ENCODE measurements at regions not wholly inside any gene's neighbourhood (a gene's known extent, or its start where the extent isn't known, plus 50 kb on each side); places are given as distances from the start of the nearest gene placed in this dataset.

DNA sequence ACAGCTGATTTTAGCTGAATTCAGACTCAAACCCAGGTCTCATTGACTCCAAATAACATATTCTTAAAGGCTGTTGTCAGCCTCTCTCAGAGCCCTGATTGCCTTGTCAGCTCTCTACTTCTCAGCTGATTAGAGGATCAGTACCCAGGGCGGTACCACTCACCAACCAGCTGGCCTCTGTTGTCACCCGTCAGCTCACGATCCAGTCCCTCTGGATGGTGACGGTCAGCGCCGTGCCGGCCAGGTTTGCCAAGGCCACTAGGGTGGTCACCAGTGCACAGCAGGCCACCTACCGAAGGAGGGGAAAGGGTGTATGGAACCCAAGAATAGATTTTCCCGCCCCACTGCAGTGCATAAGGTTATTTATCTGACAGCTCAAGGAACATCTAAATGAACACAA, 52.3 kb upstream of the TOMM7 start:
- BruUV-seq (replicated peaks) = no TSS peak
- H3K9me3 ChIP-seq (replicated peaks; ENCODE audit: control insufficient read depth, insufficient read depth, low read length) = no peaks in the 10 kb centered on the region
- H3K9ac ChIP-seq (replicated peaks; ENCODE audit: extremely low read depth, insufficient read depth, low read length) = no peak overlapping the region
- CTCF ChIA-PET = interaction anchor here (1.4 kb wide), 3 partner anchors 10 to 29 kb away, joined by 3 to 6 read pairs (median 3); no protein-coding TSS in a partner anchor
- H3K79me2 ChIP-seq (ENCODE audit: control insufficient read depth, insufficient read depth, low read length) = no peaks in the 10 kb centered on the region
- H3K4me1 ChIP-seq (ENCODE audit: control insufficient read depth, extremely low read depth, insufficient read depth, low read length) = no peaks in the 10 kb centered on the region
- FAIRE-seq = no peak
- intact Hi-C loops (cut with micrococcal nuclease) = no loop called here
- H3K36me3 ChIP-seq (ENCODE audit: control insufficient read depth in 2 of 2, extremely low read depth in 1 of 2, insufficient read depth in 2 of 2, low read length in 2 of 2) = no peaks in the 10 kb centered on the region
- H3K4me2 ChIP-seq (ENCODE audit: insufficient read depth, low read length) = no peak overlapping the region
- no peaks in the 10 kb centered on the region for H3K27me3 ChIP-seq (ENCODE audit: control insufficient read depth in 2 of 2, insufficient read depth in 2 of 2, low read length in 2 of 2)
- no peak overlapping the region for H2AFZ ChIP-seq (ENCODE audit: low read depth, low read length)
- DNase-seq (ENCODE audit: low read depth, low spot score) = no peak
- POLR2A ChIA-PET = no interaction called here
- no peaks in the 10 kb centered on the region for H3K9me1 ChIP-seq (replicated peaks; ENCODE audit: control insufficient read depth, extremely low read depth, insufficient read depth, low read length)
- no peak overlapping the region for H3K4me3 ChIP-seq (replicated peaks in 1 of 3; ENCODE audit: insufficient read depth in 1 of 3, low read depth in 1 of 3, low read length in 3 of 3)
- TF ChIP-seq JUN (IDR thresholded peaks at IDR 0.05; ENCODE audit: borderline replicate concordance, insufficient read depth, insufficient read length, low read depth) (no peak), GATA2 (IDR thresholded peaks at IDR 0.05; ENCODE audit: insufficient read depth, insufficient read length, low read depth, low read length) (no peak), FOS (IDR thresholded peaks at IDR 0.05; ENCODE audit: borderline replicate concordance, insufficient read depth, low read length) (no peak), EZH2 (IDR thresholded peaks at IDR 0.05; ENCODE audit: borderline replicate concordance, low read depth, low read length, severe bottlenecking) (no peak), MYC (IDR thresholded peaks at IDR 0.05; ENCODE audit: low read depth, low read length) (no peak), POLR2A (IDR thresholded peaks at IDR 0.05; ENCODE audit: low read depth, low read length) (no peak), POLR2AphosphoS5 (IDR thresholded peaks at IDR 0.05; ENCODE audit: insufficient read depth, low read depth, low read length) (no peak)
- TF ChIP-seq, protein P1, sequence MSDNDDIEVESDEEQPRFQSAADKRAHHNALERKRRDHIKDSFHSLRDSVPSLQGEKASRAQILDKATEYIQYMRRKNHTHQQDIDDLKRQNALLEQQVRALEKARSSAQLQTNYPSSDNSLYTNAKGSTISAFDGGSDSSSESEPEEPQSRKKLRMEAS (IDR thresholded peaks at IDR 0.05; ENCODE audit: insufficient read depth, insufficient read length) = no peak
- TF ChIP-seq, protein P2, sequence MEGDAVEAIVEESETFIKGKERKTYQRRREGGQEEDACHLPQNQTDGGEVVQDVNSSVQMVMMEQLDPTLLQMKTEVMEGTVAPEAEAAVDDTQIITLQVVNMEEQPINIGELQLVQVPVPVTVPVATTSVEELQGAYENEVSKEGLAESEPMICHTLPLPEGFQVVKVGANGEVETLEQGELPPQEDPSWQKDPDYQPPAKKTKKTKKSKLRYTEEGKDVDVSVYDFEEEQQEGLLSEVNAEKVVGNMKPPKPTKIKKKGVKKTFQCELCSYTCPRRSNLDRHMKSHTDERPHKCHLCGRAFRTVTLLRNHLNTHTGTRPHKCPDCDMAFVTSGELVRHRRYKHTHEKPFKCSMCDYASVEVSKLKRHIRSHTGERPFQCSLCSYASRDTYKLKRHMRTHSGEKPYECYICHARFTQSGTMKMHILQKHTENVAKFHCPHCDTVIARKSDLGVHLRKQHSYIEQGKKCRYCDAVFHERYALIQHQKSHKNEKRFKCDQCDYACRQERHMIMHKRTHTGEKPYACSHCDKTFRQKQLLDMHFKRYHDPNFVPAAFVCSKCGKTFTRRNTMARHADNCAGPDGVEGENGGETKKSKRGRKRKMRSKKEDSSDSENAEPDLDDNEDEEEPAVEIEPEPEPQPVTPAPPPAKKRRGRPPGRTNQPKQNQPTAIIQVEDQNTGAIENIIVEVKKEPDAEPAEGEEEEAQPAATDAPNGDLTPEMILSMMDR (IDR thresholded peaks at IDR 0.05; ENCODE audit: extremely low read depth in 1 of 2, insufficient read depth in 1 of 2, low read depth in 1 of 2, low read length in 2 of 2) = no peak
- H3K27ac ChIP-seq (ENCODE audit: insufficient read depth, low read depth, low read length) = no peak overlapping the region
- dilution Hi-C loops (cut with MboI; ENCODE audit: extremely low pct_ligation_motif_present, low sequenced_read_pairs) = no loop called here
- no peaks in the 10 kb centered on the region for H4K20me1 ChIP-seq (replicated peaks; ENCODE audit: control insufficient read depth, extremely low read depth, insufficient read depth, low read length)
